SU-DHL-6 (cell line): ENCODE measurements at regions not wholly inside any gene's neighbourhood (a gene's known extent, or its start where the extent isn't known, plus 50 kb on each side); places are given as distances from the start of the nearest gene placed in this dataset.

ENCODE experiments used
- CTCF ChIP-seq: fragments of 200-600 bp; sonication (generic); IDR thresholded peaks from one replicate; pipeline ENCODE4 v1.5.1; 2017; ENCODE audit warnings: antibody characterized with exemption, mild to moderate bottlenecking, low read length, moderate library complexity; ENCODE audit not compliant: insufficient read depth, poor library complexity, severe bottlenecking
- EZH2phosphoT487 ChIP-seq: fragments of 200-600 bp; sonication (generic), shearing (Covaris generic); conservative IDR thresholded peaks from 2 replicates; pipeline ENCODE4 v1.6.1; 2018; ENCODE audit warnings: mild to moderate bottlenecking, antibody characterized with exemption, low read length, moderate library complexity, mixed read lengths

- TF ChIP-seq CTCF (no peak), EZH2phosphoT487 (no peak)
Observed at GRCh38 chr10:6763001-6763400, 182.9 kb upstream of the PRKCQ start.
